ENCODE measurements at regions not wholly inside any gene's neighbourhood (a gene's known extent, or its start where the extent isn't known, plus 50 kb on each side); places are given as distances from the start of the nearest gene placed in this dataset.

GRCh38 chr18:2281523-2282199 is 289.6 kb downstream of the METTL4 start:
- no peak for ATAC-seq
- POLR2A ChIA-PET, result no interaction called here
- RAD21 ChIA-PET (ENCODE audit: low non-redundant PET in 1 of 2, low total read pairs in 2 of 2, uncharacterized antibody in 2 of 2, unreplicated experiment in 2 of 2), result no interaction called here
- no peaks in the 10 kb centered on the region for H3K4me1 ChIP-seq (ENCODE audit: control insufficient read depth in 1 of 2, insufficient read depth in 2 of 2, low read length in 2 of 2)
- BruUV-seq (replicated peaks), result no TSS peak
- DNase-seq (ENCODE audit: low read depth, low spot score), result no peak
- H3K27me3 ChIP-seq (ENCODE audit: insufficient read depth, low read length), result no peaks in the 10 kb centered on the region
- H2AFZ ChIP-seq (ENCODE audit: low read depth, low read length, poor library complexity, severe bottlenecking), result no peak overlapping the region
- TF ChIP-seq CEBPB (IDR thresholded peaks at IDR 0.05; ENCODE audit: low read depth) (no peak), EZH2 (IDR thresholded peaks at IDR 0.05) (no peak), ZBTB33 (IDR thresholded peaks at IDR 0.05; ENCODE audit: extremely low read depth, insufficient replicate concordance, low read length) (no peak), SRF (IDR thresholded peaks at IDR 0.05; ENCODE audit: low read depth) (no peak), RAD21 (IDR thresholded peaks at IDR 0.05; ENCODE audit: low read depth) (no peak), REST (IDR thresholded peaks at IDR 0.05; ENCODE audit: low read depth) (no peak), ZNF274 (IDR thresholded peaks at IDR 0.05; ENCODE audit: low read depth, low read length) (no peak)
- CTCF ChIA-PET, result interaction anchor here (1.8 kb wide), 1 partner anchor 11 kb away, joined by 5 read pairs; no protein-coding TSS in a partner anchor
- H3K79me2 ChIP-seq (ENCODE audit: insufficient read depth, low read length), result no peaks in the 10 kb centered on the region
- H4K20me1 ChIP-seq (ENCODE audit: insufficient read depth), result no peaks in the 10 kb centered on the region
- H3K27ac ChIP-seq (ENCODE audit: low read depth, low read length), result no peak overlapping the region
- H3K9me2 ChIP-seq (ENCODE audit: insufficient read depth), result no peaks in the 10 kb centered on the region
- no peaks in the 10 kb centered on the region for H3K36me3 ChIP-seq (ENCODE audit: control insufficient read depth in 1 of 2, insufficient read depth in 2 of 2, low read length in 2 of 2)
- H3K9me3 ChIP-seq (ENCODE audit: control insufficient read depth in 1 of 2, insufficient read depth in 1 of 2, low read depth in 1 of 2, low read length in 2 of 2), result no peaks in the 10 kb centered on the region
- intact Hi-C loops (cut with micrococcal nuclease), result no loop called here
- no peak overlapping the region for H3K9ac ChIP-seq (ENCODE audit: low read length)
- no peak overlapping the region for H3K4me3 ChIP-seq (replicated peaks in 1 of 2; ENCODE audit: low read depth in 1 of 2, low read length in 2 of 2)
- no peak overlapping the region for H3K4me2 ChIP-seq (ENCODE audit: low read length)
